ENCODE measurements at regions not wholly inside any gene's neighbourhood (a gene's known extent, or its start where the extent isn't known, plus 50 kb on each side); places are given as distances from the start of the nearest gene placed in this dataset.

DNA sequence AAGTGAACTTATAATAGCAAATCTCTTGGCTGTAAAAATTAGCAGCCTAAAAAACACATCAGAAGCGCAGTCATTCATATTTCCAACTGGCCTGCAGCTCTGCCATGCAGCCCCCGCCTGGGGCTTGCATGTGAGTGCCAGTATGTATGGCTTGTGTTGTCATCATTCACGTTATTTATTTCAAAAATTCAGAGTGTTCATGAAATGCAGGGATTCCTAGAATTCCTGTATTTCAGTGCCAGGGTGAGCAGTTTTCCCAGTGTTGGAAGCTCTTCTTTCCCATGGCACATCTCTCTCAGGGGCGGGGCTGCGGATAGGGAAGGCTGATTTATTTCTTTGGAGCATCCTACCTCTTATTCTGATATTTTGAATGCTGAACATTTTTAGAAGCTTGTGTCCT, 234.6 kb downstream of the FGF9 start:
- Histone ChIP-seq H3K36me3 (ENCODE audit: control insufficient read depth in 2 of 2, insufficient read depth in 1 of 2, low read length in 2 of 2) (no peaks in the 10 kb centered on the region), H3K27ac (ENCODE audit: extremely low read depth, low read depth, low read length) (no peak overlapping the region), H3K4me3 (ENCODE audit: low read depth, low read length) (no peak overlapping the region), H3K4me1 (ENCODE audit: control insufficient read depth, insufficient read depth, low read length) (no peaks in the 10 kb centered on the region), H3K9me3 (ENCODE audit: control insufficient read depth, insufficient read depth, low read depth, low read length) (no peaks in the 10 kb centered on the region)
- CTCF ChIA-PET, result interaction anchor here (0.6 to 0.7 kb wide), 2 partner anchors 222 to 708 kb away, joined by 3 read pairs; no protein-coding TSS in a partner anchor
- TF ChIP-seq, protein P1, sequence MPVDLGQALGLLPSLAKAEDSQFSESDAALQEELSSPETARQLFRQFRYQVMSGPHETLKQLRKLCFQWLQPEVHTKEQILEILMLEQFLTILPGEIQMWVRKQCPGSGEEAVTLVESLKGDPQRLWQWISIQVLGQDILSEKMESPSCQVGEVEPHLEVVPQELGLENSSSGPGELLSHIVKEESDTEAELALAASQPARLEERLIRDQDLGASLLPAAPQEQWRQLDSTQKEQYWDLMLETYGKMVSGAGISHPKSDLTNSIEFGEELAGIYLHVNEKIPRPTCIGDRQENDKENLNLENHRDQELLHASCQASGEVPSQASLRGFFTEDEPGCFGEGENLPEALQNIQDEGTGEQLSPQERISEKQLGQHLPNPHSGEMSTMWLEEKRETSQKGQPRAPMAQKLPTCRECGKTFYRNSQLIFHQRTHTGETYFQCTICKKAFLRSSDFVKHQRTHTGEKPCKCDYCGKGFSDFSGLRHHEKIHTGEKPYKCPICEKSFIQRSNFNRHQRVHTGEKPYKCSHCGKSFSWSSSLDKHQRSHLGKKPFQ (tag by site-specific recombination; IDR thresholded peaks at IDR 0.05), result no peak
- TF ChIP-seq ZNF302 (tag by site-specific recombination; IDR thresholded peaks at IDR 0.05; ENCODE audit: low read depth), result no peak
- TF ChIP-seq OVOL3 (tag by site-specific recombination; IDR thresholded peaks at IDR 0.05), result no peak
- no peak for TF ChIP-seq HOXA7 (CRISPR knock-in tag; IDR thresholded peaks at IDR 0.05; ENCODE audit: borderline replicate concordance)
- no peak for TF ChIP-seq MZF1 (tag by site-specific recombination; IDR thresholded peaks at IDR 0.05; ENCODE audit: borderline replicate concordance)
- TF ChIP-seq ZNF521 (tag by site-specific recombination; IDR thresholded peaks at IDR 0.05), result no peak
- TF ChIP-seq ZSCAN23 (tag by site-specific recombination; IDR thresholded peaks at IDR 0.05), result no peak
- no peak for TF ChIP-seq ZNF549 (tag by site-specific recombination; IDR thresholded peaks at IDR 0.05)
- no peak for TF ChIP-seq ZNF548 (tag by site-specific recombination; IDR thresholded peaks at IDR 0.05)
- TF ChIP-seq, protein P2, sequence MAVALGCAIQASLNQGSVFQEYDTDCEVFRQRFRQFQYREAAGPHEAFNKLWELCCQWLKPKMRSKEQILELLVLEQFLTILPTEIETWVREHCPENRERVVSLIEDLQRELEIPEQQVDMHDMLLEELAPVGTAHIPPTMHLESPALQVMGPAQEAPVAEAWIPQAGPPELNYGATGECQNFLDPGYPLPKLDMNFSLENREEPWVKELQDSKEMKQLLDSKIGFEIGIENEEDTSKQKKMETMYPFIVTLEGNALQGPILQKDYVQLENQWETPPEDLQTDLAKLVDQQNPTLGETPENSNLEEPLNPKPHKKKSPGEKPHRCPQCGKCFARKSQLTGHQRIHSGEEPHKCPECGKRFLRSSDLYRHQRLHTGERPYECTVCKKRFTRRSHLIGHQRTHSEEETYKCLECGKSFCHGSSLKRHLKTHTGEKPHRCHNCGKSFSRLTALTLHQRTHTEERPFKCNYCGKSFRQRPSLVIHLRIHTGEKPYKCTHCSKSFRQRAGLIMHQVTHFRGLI (tag by site-specific recombination; IDR thresholded peaks at IDR 0.05), result no peak
- TF ChIP-seq ZNF768 (tag by site-specific recombination; IDR thresholded peaks at IDR 0.05), result no peak
- TF ChIP-seq, protein P3, sequence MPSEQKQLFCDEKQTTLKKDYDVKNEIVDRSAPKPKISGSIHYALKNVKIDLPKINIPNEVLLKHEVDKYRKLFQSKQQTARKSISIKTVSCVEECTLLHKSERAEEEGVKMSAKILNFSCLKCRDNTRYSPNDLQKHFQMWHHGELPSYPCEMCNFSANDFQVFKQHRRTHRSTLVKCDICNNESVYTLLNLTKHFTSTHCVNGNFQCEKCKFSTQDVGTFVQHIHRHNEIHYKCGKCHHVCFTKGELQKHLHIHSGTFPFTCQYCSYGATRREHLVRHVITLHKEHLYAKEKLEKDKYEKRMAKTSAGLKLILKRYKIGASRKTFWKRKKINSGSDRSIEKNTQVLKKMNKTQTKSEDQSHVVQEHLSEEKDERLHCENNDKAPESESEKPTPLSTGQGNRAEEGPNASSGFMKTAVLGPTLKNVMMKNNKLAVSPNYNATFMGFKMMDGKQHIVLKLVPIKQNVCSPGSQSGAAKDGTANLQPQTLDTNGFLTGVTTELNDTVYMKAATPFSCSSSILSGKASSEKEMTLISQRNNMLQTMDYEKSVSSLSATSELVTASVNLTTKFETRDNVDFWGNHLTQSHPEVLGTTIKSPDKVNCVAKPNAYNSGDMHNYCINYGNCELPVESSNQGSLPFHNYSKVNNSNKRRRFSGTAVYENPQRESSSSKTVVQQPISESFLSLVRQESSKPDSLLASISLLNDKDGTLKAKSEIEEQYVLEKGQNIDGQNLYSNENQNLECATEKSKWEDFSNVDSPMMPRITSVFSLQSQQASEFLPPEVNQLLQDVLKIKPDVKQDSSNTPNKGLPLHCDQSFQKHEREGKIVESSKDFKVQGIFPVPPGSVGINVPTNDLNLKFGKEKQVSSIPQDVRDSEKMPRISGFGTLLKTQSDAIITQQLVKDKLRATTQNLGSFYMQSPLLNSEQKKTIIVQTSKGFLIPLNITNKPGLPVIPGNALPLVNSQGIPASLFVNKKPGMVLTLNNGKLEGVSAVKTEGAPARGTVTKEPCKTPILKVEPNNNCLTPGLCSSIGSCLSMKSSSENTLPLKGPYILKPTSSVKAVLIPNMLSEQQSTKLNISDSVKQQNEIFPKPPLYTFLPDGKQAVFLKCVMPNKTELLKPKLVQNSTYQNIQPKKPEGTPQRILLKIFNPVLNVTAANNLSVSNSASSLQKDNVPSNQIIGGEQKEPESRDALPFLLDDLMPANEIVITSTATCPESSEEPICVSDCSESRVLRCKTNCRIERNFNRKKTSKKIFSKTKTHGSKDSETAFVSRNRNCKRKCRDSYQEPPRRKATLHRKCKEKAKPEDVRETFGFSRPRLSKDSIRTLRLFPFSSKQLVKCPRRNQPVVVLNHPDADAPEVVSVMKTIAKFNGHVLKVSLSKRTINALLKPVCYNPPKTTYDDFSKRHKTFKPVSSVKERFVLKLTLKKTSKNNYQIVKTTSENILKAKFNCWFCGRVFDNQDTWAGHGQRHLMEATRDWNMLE (tag by site-specific recombination; conservative IDR thresholded peaks at IDR 0.05; ENCODE audit: low read depth), result no peak
- POLR2A ChIA-PET, result no interaction called here

DNA sequence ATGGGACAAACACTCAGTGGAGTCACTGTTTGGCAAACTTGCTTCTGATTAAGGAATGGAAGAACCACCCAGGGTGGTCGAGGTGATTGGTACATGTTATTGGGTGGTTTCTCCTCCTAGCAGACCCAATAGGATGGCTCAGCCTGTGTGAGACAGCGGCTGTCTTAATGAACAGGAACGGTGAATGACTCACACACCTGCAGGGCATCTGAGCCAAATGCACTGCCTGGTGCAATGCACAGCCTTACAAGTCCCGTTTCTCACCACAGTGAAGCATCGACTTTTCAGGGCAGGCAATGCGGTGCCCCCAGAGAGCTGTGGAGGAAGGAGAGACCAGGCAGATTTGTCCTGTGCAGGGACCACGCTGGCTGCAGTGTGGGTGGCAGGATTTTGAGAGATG, 238.5 kb downstream of the FGF9 start:
- Histone ChIP-seq H3K9me3 (ENCODE audit: control insufficient read depth, insufficient read depth, low read depth, low read length) (no peaks in the 10 kb centered on the region), H3K36me3 (ENCODE audit: control insufficient read depth in 2 of 2, insufficient read depth in 1 of 2, low read length in 2 of 2) (no peaks in the 10 kb centered on the region), H3K4me3 (ENCODE audit: low read depth, low read length) (no peak overlapping the region), H3K27ac (ENCODE audit: extremely low read depth, low read depth, low read length) (no peak overlapping the region), H3K4me1 (ENCODE audit: control insufficient read depth, insufficient read depth, low read length) (no peaks in the 10 kb centered on the region)
- ChIA-PET CTCF (interaction anchor here (0.5 kb wide), 1 partner anchor 60 kb away, joined by 3 read pairs; no protein-coding TSS in a partner anchor), POLR2A (no interaction called here)
- no peak for TF ChIP-seq GLIS2 (tag by site-specific recombination; IDR thresholded peaks at IDR 0.05)
- TF ChIP-seq PRDM1 (tag by site-specific recombination; IDR thresholded peaks at IDR 0.05), result no peak
- no peak for TF ChIP-seq ZBTB8A (tag by site-specific recombination; IDR thresholded peaks at IDR 0.05)
- no peak for TF ChIP-seq ZNF354C (tag by site-specific recombination; IDR thresholded peaks at IDR 0.05; ENCODE audit: borderline replicate concordance, low read depth)
- TF ChIP-seq, protein P4, sequence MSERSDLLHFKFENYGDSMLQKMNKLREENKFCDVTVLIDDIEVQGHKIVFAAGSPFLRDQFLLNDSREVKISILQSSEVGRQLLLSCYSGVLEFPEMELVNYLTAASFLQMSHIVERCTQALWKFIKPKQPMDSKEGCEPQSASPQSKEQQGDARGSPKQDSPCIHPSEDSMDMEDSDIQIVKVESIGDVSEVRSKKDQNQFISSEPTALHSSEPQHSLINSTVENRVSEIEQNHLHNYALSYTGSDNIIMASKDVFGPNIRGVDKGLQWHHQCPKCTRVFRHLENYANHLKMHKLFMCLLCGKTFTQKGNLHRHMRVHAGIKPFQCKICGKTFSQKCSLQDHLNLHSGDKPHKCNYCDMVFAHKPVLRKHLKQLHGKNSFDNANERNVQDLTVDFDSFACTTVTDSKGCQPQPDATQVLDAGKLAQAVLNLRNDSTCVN (tag by site-specific recombination; optimal IDR thresholded peaks at IDR 0.05), result no peak
- TF ChIP-seq HOXC10 (CRISPR knock-in tag; IDR thresholded peaks at IDR 0.05), result no peak
- no peak for TF ChIP-seq ZNF707 (tag by site-specific recombination; IDR thresholded peaks at IDR 0.05)
- TF ChIP-seq HOXA7 (CRISPR knock-in tag; IDR thresholded peaks at IDR 0.05; ENCODE audit: borderline replicate concordance), result no peak
- TF ChIP-seq, protein P5, sequence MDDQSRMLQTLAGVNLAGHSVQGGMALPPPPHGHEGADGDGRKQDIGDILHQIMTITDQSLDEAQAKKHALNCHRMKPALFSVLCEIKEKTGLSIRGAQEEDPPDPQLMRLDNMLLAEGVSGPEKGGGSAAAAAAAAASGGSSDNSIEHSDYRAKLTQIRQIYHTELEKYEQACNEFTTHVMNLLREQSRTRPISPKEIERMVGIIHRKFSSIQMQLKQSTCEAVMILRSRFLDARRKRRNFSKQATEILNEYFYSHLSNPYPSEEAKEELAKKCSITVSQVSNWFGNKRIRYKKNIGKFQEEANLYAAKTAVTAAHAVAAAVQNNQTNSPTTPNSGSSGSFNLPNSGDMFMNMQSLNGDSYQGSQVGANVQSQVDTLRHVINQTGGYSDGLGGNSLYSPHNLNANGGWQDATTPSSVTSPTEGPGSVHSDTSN (CRISPR knock-in tag; IDR thresholded peaks at IDR 0.05), result no peak
- no peak for TF ChIP-seq ZNF324 (tag by site-specific recombination; IDR thresholded peaks at IDR 0.05)
- TF ChIP-seq ZFHX2 (tag by site-specific recombination; conservative IDR thresholded peaks at IDR 0.05), result no peak
- no peak for TF ChIP-seq ZNF768 (tag by site-specific recombination; IDR thresholded peaks at IDR 0.05)
- no peak for TF ChIP-seq ZFP37 (tag by site-specific recombination; IDR thresholded peaks at IDR 0.05)
- no peak for TF ChIP-seq ZNF549 (tag by site-specific recombination; IDR thresholded peaks at IDR 0.05)
